PC-9 (cell line): ENCODE measurements at regions not wholly inside any gene's neighbourhood (a gene's known extent, or its start where the extent isn't known, plus 50 kb on each side); places are given as distances from the start of the nearest gene placed in this dataset.

ENCODE experiments used
- BruUV-seq: library from RNA; stranded (reverse); fragments of 400-500 nt; replicated peaks from 2 replicates; lab custom pipeline; 2021; lab: Mats Ljungman, UMichigan
- CTCF ChIA-PET: fragments of 300-600 bp; sonication (Branson Sonifier 250); formaldehyde crosslinking; loops from one replicate; lab custom pipeline; 2022; ENCODE audit warnings: antibody characterized with exemption; lab: Charles Lee
- POLR2A ChIA-PET: fragments of 300-600 bp; sonication (Branson Sonifier 250); formaldehyde crosslinking; loops from one replicate; lab custom pipeline; 2022; ENCODE audit warnings: antibody characterized with exemption; ENCODE audit not compliant: unreplicated experiment; lab: Charles Lee
- DNase-seq, 2 experiments: peaks; one replicate each; pipeline versions ENCODE4 v3.0.0 to v3.0.0-alpha.2; 2015 to 2022; ENCODE audit warnings: mixed read lengths in 1 of 2
- H2AFZ ChIP-seq: fragments of 200-600 bp; sonication (generic); 2 replicates; pipeline ENCODE4 v1.8.1; 2017; ENCODE audit warnings: antibody characterized with exemption
- H3F3A ChIP-seq: fragments of 200-600 bp; sonication (generic); 2 replicates; pipeline ENCODE4 v1.8.1; 2017; ENCODE audit warnings: antibody characterized with exemption, mild to moderate bottlenecking, low read depth; ENCODE audit not compliant: insufficient read depth
- H3K27ac ChIP-seq: fragments of 200-600 bp; sonication (generic); 2 replicates; pipeline ENCODE4 v1.6.1; 2016; ENCODE audit warnings: mixed run types
- H3K27me3 ChIP-seq: fragments of 200-600 bp; sonication (generic); 2 replicates; pipeline ENCODE4 v1.6.1; 2016; ENCODE audit warnings: low read depth, mixed run types; ENCODE audit not compliant: insufficient read depth
- H3K36me3 ChIP-seq: fragments of 200-600 bp; sonication (generic); 2 replicates; pipeline ENCODE4 v1.6.1; 2016; ENCODE audit warnings: low read depth, mixed run types
- H3K4me1 ChIP-seq: fragments of 200-600 bp; sonication (generic); replicated peaks from 2 replicates; pipeline ENCODE4 v1.6.1; 2016; ENCODE audit warnings: mixed run types; ENCODE audit not compliant: insufficient read depth
- H3K4me2 ChIP-seq: fragments of 200-600 bp; sonication (generic); 2 replicates; pipeline ENCODE4 v1.6.1; 2017; ENCODE audit warnings: mixed run types
- H3K4me3 ChIP-seq: fragments of 200-600 bp; sonication (generic); 2 replicates; pipeline ENCODE4 v1.6.1; 2016; ENCODE audit warnings: mixed run types
- H3K79me2 ChIP-seq: fragments of 200-600 bp; sonication (generic); 2 replicates; pipeline ENCODE4 v1.6.1; 2017; ENCODE audit warnings: low read depth, mixed run types
- H3K9me2 ChIP-seq: fragments of 200-600 bp; sonication (generic); 2 replicates; pipeline ENCODE4 v1.8.1; 2017; ENCODE audit warnings: mild to moderate bottlenecking; ENCODE audit not compliant: insufficient read depth
- H3K9me3 ChIP-seq: fragments of 200-600 bp; sonication (generic); 2 replicates; pipeline ENCODE4 v1.8.1; 2016; ENCODE audit warnings: low read depth; ENCODE audit not compliant: insufficient read depth
- H4K20me1 ChIP-seq: fragments of 200-600 bp; sonication (generic); 2 replicates; pipeline ENCODE4 v1.8.1; 2017; ENCODE audit not compliant: insufficient read depth
- EZH2 ChIP-seq: fragments of 200-600 bp; sonication (generic); IDR thresholded peaks from 2 replicates; pipeline ENCODE4 v1.8.0; 2017; ENCODE audit warnings: antibody characterized with exemption, low read depth
- intact Hi-C: fragments of 100-400 bp; cut with micrococcal nuclease; formaldehyde crosslinking; loops from one replicate; pipeline ENCODE4 v1.10.0; 2022; ENCODE audit not compliant: unreplicated experiment
- TF ChIP-seq, protein P1 (sequence below): fragments of 200-600 bp; sonication (generic); conservative IDR thresholded peaks from 2 replicates; pipeline ENCODE4 v1.6.1; 2017; ENCODE audit warnings: mixed run types, antibody characterized with exemption, mild to moderate bottlenecking, moderate library complexity

DNA sequence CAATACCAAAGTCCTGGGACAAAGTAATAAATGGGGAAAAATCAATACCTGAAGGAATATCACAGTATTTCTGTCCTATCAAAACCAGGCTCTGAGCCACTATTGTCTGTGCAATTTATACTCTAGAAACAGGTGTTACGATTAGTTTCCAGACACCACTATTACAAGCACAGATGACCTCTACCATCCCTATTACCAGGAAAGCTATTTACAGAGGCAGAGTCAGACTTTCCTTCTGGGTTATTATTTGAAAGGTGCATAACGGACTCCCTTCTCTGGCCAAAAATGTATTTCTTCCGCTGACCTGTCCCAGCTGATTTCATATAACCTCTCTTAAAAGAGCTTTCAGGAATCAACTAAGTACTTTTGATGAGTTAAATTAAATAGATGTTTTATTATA lies 154.6 kb upstream of the LRRC7 start:
- Histone ChIP-seq H3K27me3 (no peaks in the 10 kb centered on the region), H3K36me3 (no peaks in the 10 kb centered on the region), H2AFZ (no peak overlapping the region), H3K4me2 (no peak overlapping the region), H3K9me3 (no peaks in the 10 kb centered on the region), H3K9me2 (no peaks in the 10 kb centered on the region), H3K27ac (no peak overlapping the region), H3K79me2 (no peaks in the 10 kb centered on the region), H3K4me3 (no peak overlapping the region), H3K4me1 (no peaks in the 10 kb centered on the region), H4K20me1 (no peaks in the 10 kb centered on the region), H3F3A (no peaks in the 10 kb centered on the region)
- ChIA-PET POLR2A (no interaction called here), CTCF (no interaction called here)
- TF ChIP-seq EZH2: no peak
- TF ChIP-seq, protein P1, sequence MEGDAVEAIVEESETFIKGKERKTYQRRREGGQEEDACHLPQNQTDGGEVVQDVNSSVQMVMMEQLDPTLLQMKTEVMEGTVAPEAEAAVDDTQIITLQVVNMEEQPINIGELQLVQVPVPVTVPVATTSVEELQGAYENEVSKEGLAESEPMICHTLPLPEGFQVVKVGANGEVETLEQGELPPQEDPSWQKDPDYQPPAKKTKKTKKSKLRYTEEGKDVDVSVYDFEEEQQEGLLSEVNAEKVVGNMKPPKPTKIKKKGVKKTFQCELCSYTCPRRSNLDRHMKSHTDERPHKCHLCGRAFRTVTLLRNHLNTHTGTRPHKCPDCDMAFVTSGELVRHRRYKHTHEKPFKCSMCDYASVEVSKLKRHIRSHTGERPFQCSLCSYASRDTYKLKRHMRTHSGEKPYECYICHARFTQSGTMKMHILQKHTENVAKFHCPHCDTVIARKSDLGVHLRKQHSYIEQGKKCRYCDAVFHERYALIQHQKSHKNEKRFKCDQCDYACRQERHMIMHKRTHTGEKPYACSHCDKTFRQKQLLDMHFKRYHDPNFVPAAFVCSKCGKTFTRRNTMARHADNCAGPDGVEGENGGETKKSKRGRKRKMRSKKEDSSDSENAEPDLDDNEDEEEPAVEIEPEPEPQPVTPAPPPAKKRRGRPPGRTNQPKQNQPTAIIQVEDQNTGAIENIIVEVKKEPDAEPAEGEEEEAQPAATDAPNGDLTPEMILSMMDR: no peak
- no peak for DNase-seq
- no TSS peak for BruUV-seq
- intact Hi-C loops: no loop called here

- Histone ChIP-seq H3K4me1 (no peaks in the 10 kb centered on the region), H3K9me3 (no peaks in the 10 kb centered on the region), H3F3A (no peaks in the 10 kb centered on the region), H3K27ac (no peak overlapping the region), H3K27me3 (no peaks in the 10 kb centered on the region), H3K9me2 (no peaks in the 10 kb centered on the region), H3K36me3 (no peaks in the 10 kb centered on the region), H2AFZ (no peak overlapping the region), H3K79me2 (no peaks in the 10 kb centered on the region), H4K20me1 (no peaks in the 10 kb centered on the region), H3K4me2 (no peak overlapping the region), H3K4me3 (no peak overlapping the region)
- BruUV-seq: no TSS peak
- no peak for DNase-seq
- ChIA-PET CTCF (no interaction called here), POLR2A (no interaction called here)
- intact Hi-C loops: no loop called here
- TF ChIP-seq EZH2: no peak
- TF ChIP-seq, protein P1: no peak
Measured at GRCh38 chr1:69414574-69414973, 153.1 kb upstream of the LRRC7 start.

DNA sequence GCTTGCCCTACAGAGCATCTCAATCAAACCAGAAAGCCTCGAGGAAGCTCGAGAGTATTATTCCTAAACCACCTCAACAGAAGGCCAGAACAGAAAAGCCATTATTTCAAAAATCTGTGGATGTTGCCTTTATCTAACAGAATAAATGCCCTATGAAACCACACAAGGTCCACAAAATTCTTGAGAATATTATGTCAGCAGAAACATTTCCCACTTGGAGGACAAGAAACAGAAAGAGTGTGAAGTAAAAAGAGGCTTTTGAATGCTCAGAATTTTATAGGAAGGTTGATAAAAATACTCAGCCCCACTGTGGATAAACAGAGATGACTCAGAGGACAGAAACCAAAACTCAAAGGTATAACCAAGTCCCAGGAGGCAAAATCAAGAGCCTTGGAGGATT lies 146.4 kb upstream of the LRRC7 start:
- Histone ChIP-seq H3K36me3 (no peaks in the 10 kb centered on the region), H3K9me2 (no peaks in the 10 kb centered on the region), H3K4me3 (no peak overlapping the region), H3K9me3 (no peaks in the 10 kb centered on the region), H2AFZ (no peak overlapping the region), H3K27me3 (no peaks in the 10 kb centered on the region), H3K4me1 (no peaks in the 10 kb centered on the region), H3K27ac (no peak overlapping the region), H3K79me2 (no peaks in the 10 kb centered on the region), H4K20me1 (no peaks in the 10 kb centered on the region), H3K4me2 (no peak overlapping the region), H3F3A (no peaks in the 10 kb centered on the region)
- CTCF ChIA-PET: no interaction called here
- no peak for DNase-seq
- POLR2A ChIA-PET: no interaction called here
- TF ChIP-seq, protein P1: no peak
- no TSS peak for BruUV-seq
- intact Hi-C loops: no loop called here
